Osteoblast (primary cell): ENCODE measurements at regions not wholly inside any gene's neighbourhood (a gene's known extent, or its start where the extent isn't known, plus 50 kb on each side); places are given as distances from the start of the nearest gene placed in this dataset.

Experiments
- DNase-seq: peaks from one replicate; pipeline ENCODE4 v3.0.0; 2011; ENCODE audit warnings: low spot score, mixed read lengths; ENCODE audit not compliant: insufficient read length; ENCODE audit errors: missing footprints
- H2AFZ ChIP-seq: 2 replicates; pipeline ENCODE4 v1.6.0; 2011; ENCODE audit warnings: mild to moderate bottlenecking, low read length
- H3K27ac ChIP-seq: 2 replicates; pipeline ENCODE4 v1.5.1; 2011; ENCODE audit warnings: mild to moderate bottlenecking, low read depth, low read length, moderate library complexity
- H3K27me3 ChIP-seq: 2 replicates; pipeline ENCODE4 v1.6.0; 2012; ENCODE audit warnings: mild to moderate bottlenecking, control low read depth, inconsistent platforms, low read length, moderate library complexity; ENCODE audit not compliant: insufficient read depth
- H3K36me3 ChIP-seq: 2 replicates; pipeline ENCODE4 v1.5.1; 2011; ENCODE audit warnings: mild to moderate bottlenecking, low read length, control low read depth, moderate library complexity; ENCODE audit not compliant: insufficient read depth
- H3K4me1 ChIP-seq: 2 replicates; pipeline ENCODE4 v1.5.1; 2011; ENCODE audit warnings: mild to moderate bottlenecking, low read length, control low read depth, moderate library complexity; ENCODE audit not compliant: insufficient read depth
- H3K4me2 ChIP-seq: 2 replicates; pipeline ENCODE4 v1.6.0; 2011; ENCODE audit warnings: mild to moderate bottlenecking, low read length; ENCODE audit not compliant: insufficient read depth
- H3K4me3 ChIP-seq: fragments of 200-600 bp; sonication (generic); 3 replicates; pipeline ENCODE4 v1.5.1; 2012; ENCODE audit warnings: mild to moderate bottlenecking, low read length, inconsistent platforms; ENCODE audit not compliant: insufficient read depth
- H3K79me2 ChIP-seq: 2 replicates; pipeline ENCODE4 v1.6.0; 2012; ENCODE audit warnings: mild to moderate bottlenecking, low read length, control low read depth, inconsistent platforms; ENCODE audit not compliant: insufficient read depth
- H3K9me3 ChIP-seq: 2 replicates; pipeline ENCODE4 v1.5.1; 2011; ENCODE audit warnings: low read depth, low read length, control low read depth
- H4K20me1 ChIP-seq: 2 replicates; pipeline ENCODE4 v1.6.0; 2012; ENCODE audit warnings: mild to moderate bottlenecking, low read length, control low read depth; ENCODE audit not compliant: insufficient read depth
- TF ChIP-seq, protein P1 (sequence below): IDR thresholded peaks from 2 replicates; pipeline ENCODE4 v1.5.1; 2011; ENCODE audit warnings: mild to moderate bottlenecking, low read depth, low read length, moderate library complexity; ENCODE audit errors: extremely low read depth

DNA sequence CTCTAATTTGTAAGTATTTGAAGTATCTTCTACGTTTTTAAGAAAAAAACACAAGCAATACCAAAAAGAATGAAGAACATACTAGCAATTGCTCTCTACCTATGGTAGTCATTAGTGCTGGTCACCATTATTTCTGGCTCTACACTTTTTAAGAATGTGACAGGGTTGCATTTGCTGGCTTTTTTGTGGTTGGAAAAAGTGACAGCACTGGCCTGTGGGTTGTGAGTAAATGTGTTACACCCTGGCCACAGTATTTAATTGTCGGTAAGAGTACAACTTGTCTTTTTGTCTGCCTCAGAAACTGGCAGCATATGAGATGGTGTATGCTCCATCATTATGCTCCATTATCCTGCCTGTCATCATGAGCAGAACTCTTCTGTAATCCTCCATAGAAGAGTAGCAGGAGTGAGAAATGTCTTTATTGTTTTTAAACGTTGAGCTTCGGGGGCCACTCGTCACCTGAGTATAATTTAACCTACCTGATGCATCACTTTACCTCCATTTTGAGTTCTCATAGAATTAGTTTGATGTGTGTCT, 449.8 kb downstream of the ISL1 start:
- TF ChIP-seq, protein P1, sequence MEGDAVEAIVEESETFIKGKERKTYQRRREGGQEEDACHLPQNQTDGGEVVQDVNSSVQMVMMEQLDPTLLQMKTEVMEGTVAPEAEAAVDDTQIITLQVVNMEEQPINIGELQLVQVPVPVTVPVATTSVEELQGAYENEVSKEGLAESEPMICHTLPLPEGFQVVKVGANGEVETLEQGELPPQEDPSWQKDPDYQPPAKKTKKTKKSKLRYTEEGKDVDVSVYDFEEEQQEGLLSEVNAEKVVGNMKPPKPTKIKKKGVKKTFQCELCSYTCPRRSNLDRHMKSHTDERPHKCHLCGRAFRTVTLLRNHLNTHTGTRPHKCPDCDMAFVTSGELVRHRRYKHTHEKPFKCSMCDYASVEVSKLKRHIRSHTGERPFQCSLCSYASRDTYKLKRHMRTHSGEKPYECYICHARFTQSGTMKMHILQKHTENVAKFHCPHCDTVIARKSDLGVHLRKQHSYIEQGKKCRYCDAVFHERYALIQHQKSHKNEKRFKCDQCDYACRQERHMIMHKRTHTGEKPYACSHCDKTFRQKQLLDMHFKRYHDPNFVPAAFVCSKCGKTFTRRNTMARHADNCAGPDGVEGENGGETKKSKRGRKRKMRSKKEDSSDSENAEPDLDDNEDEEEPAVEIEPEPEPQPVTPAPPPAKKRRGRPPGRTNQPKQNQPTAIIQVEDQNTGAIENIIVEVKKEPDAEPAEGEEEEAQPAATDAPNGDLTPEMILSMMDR: no peak
- DNase-seq: no peak

DNA sequence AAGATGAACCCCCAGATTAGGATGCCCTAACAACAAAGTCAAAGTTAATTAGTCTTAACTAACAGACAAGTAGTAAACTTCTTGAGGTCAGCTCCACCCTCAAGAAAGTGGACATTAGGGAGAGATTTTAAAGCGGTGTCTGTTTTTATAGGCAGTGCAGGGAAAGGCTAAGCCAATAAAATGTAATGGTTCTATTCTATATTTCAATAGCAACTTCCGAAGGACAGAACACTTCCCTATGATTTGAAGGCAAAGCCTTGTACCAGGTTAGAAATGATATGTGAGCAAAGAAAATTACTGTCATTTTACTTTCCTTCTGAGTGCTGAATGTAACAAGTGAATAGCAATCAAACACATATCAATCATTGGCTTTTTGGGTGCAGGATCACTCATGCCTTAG, 455.2 kb downstream of the ISL1 start:
- TF ChIP-seq, protein P1: no peak
- DNase-seq: no peak
- H3K36me3 ChIP-seq: no peaks in the 10 kb centered on the region
- no peak overlapping the region for H3K27ac ChIP-seq
- H3K27me3 ChIP-seq: no peaks in the 10 kb centered on the region
- no peaks in the 10 kb centered on the region for H3K4me1 ChIP-seq
- H3K4me2 ChIP-seq: no peak overlapping the region
- H3K9me3 ChIP-seq: no peaks in the 10 kb centered on the region
- H3K79me2 ChIP-seq: no peaks in the 10 kb centered on the region
- no peak overlapping the region for H3K4me3 ChIP-seq
- H4K20me1 ChIP-seq: no peaks in the 10 kb centered on the region
- H2AFZ ChIP-seq: no peak overlapping the region

More for the DNA sequence above, 449.8 kb downstream of the ISL1 start:
- H3K27me3 ChIP-seq: no peaks in the 10 kb centered on the region
- no peaks in the 10 kb centered on the region for H4K20me1 ChIP-seq
- H3K27ac ChIP-seq: no peak overlapping the region
- H3K79me2 ChIP-seq: no peaks in the 10 kb centered on the region
- no peaks in the 10 kb centered on the region for H3K36me3 ChIP-seq
- H3K4me2 ChIP-seq: no peak overlapping the region
- no peaks in the 10 kb centered on the region for H3K9me3 ChIP-seq
- no peak overlapping the region for H3K4me3 ChIP-seq
- no peak overlapping the region for H2AFZ ChIP-seq
- no peaks in the 10 kb centered on the region for H3K4me1 ChIP-seq

DNA sequence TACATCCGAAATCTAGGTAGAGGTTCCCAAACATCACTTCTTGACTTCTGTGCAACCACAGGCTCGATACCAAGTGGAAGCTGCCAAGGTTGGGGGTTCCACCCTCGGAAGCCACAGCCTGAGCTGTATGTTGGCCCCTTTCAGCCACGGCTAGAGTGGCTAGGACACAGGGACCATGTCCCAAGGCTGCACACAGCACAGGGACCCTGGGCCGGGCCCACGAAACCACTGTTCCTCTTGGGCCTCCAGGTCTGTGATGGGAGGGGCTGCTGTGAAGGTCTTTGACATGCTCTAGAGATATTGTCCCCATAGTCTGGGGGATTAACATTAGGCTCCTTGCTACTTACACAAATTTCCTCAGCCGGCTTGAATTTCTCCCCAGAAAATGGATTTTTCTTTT, 460.6 kb downstream of the ISL1 start:
- TF ChIP-seq, protein P1: no peak

DNA sequence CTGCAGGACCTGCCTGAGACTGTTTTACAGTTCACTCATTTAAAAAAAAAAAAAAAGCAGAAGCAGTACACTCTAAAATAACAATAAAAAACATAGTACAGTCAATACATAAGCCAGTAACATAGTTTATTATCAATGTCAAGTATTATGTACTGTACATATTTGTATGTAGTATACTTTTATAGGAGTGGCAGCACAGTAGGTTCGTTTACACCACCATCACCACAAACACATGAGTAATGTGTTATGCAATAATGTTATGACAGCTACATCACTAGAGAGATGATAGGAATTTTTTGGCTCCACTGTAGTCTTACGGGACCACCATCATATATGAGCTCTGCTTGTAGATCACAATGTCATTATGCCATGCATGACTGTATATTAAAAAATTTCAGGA, 462.8 kb downstream of the ISL1 start:
- H3K4me2 ChIP-seq: no peak overlapping the region
- H3K4me1 ChIP-seq: no peaks in the 10 kb centered on the region
- no peaks in the 10 kb centered on the region for H4K20me1 ChIP-seq
- TF ChIP-seq, protein P1: no peak
- H3K36me3 ChIP-seq: no peaks in the 10 kb centered on the region
- no peak for DNase-seq
- no peak overlapping the region for H3K4me3 ChIP-seq
- no peaks in the 10 kb centered on the region for H3K9me3 ChIP-seq
- H2AFZ ChIP-seq: no peak overlapping the region
- no peaks in the 10 kb centered on the region for H3K27me3 ChIP-seq
- H3K27ac ChIP-seq: no peak overlapping the region
- no peaks in the 10 kb centered on the region for H3K79me2 ChIP-seq

More for the DNA sequence above, 460.6 kb downstream of the ISL1 start:
- Histone ChIP-seq H3K4me1 (no peaks in the 10 kb centered on the region), H3K9me3 (no peaks in the 10 kb centered on the region), H3K4me2 (no peak overlapping the region), H3K27ac (no peak overlapping the region), H3K36me3 (no peaks in the 10 kb centered on the region), H4K20me1 (no peaks in the 10 kb centered on the region), H3K79me2 (no peaks in the 10 kb centered on the region), H2AFZ (no peak overlapping the region), H3K27me3 (no peaks in the 10 kb centered on the region), H3K4me3 (no peak overlapping the region)
- no peak for DNase-seq
